Choroid plexus epithelial cell (primary cell): ENCODE measurements at regions not wholly inside any gene's neighbourhood (a gene's known extent, or its start where the extent isn't known, plus 50 kb on each side); places are given as distances from the start of the nearest gene placed in this dataset.

Source experiments
- DNase-seq: peaks from one replicate; pipeline ENCODE4 v3.0.0-alpha.2; 2010; ENCODE audit warnings: low read depth
- H3K4me3 ChIP-seq: 2 replicates; pipeline ENCODE4 v1.5.1; 2011; ENCODE audit warnings: low read depth, mild to moderate bottlenecking, control low read depth, low read length, moderate library complexity
- CTCF ChIP-seq: conservative IDR thresholded peaks from 2 replicates; pipeline ENCODE4 v1.5.1; 2011; ENCODE audit warnings: low read depth, mild to moderate bottlenecking, control low read depth, inconsistent platforms, low read length, moderate library complexity

GRCh38 chr13:57784633-57785032, 153.1 kb downstream of the PCDH17 start:
- no peak for DNase-seq
- H3K4me3 ChIP-seq: no peak overlapping the region
- no peak for TF ChIP-seq CTCF

- H3K4me3 ChIP-seq: no peak overlapping the region
- no peak for TF ChIP-seq CTCF
- no peak for DNase-seq
Observed at GRCh38 chr13:57787058-57787791, 155.7 kb downstream of the PCDH17 start.

GRCh38 chr13:57799624-57800023, 168.1 kb downstream of the PCDH17 start:
- H3K4me3 ChIP-seq: no peak overlapping the region
- TF ChIP-seq CTCF: no peak
- DNase-seq: no peak

- no peak overlapping the region for H3K4me3 ChIP-seq
- no peak for DNase-seq
- no peak for TF ChIP-seq CTCF
Observed at GRCh38 chr13:57813651-57814050, 182.1 kb downstream of the PCDH17 start.

GRCh38 chr13:57815600-57815999, 184.1 kb downstream of the PCDH17 start:
- no peak overlapping the region for H3K4me3 ChIP-seq
- DNase-seq: no peak
- no peak for TF ChIP-seq CTCF

- no peak for TF ChIP-seq CTCF
- no peak overlapping the region for H3K4me3 ChIP-seq
- no peak for DNase-seq
Observed at GRCh38 chr13:57820924-57821323, 189.4 kb downstream of the PCDH17 start.

GRCh38 chr13:57823704-57824103, 192.2 kb downstream of the PCDH17 start:
- no peak for DNase-seq
- TF ChIP-seq CTCF: no peak
- H3K4me3 ChIP-seq: no peak overlapping the region
